ENCODE measurements at regions not wholly inside any gene's neighbourhood (a gene's known extent, or its start where the extent isn't known, plus 50 kb on each side); places are given as distances from the start of the nearest gene placed in this dataset.

DNA sequence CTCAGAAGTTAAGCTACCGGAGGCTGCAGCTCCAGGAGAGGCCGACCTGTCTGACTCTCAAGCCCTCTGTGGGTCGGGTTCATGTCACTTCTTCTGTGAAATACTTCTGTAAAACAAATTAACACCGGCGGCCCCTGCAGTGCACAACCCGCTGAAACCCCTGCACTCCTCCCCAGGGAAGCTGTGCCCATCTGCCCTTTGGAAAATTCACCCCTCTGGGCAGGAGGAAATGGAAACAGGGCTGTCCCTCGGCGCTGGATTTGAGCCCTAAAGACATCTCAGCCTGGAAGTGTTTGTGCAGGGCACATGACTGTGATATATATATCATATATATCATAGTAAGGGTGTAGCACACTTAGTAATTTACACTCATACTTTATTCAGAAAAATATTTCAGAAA, 415.3 kb downstream of the IRS2 start:
- Mint-ChIP-seq H3K4me1 (no peaks in the 10 kb centered on the region), H3K9me3 (peaks cover under 1% of the 10 kb centered on the region), H3K27ac (no peak overlapping the region), H3K4me3 (no peak overlapping the region), H3K27me3 (ENCODE audit: low read depth) (no peaks in the 10 kb centered on the region), H3K36me3 (ENCODE audit: low read depth) (no peaks in the 10 kb centered on the region)
- TF ChIP-seq, protein P1, sequence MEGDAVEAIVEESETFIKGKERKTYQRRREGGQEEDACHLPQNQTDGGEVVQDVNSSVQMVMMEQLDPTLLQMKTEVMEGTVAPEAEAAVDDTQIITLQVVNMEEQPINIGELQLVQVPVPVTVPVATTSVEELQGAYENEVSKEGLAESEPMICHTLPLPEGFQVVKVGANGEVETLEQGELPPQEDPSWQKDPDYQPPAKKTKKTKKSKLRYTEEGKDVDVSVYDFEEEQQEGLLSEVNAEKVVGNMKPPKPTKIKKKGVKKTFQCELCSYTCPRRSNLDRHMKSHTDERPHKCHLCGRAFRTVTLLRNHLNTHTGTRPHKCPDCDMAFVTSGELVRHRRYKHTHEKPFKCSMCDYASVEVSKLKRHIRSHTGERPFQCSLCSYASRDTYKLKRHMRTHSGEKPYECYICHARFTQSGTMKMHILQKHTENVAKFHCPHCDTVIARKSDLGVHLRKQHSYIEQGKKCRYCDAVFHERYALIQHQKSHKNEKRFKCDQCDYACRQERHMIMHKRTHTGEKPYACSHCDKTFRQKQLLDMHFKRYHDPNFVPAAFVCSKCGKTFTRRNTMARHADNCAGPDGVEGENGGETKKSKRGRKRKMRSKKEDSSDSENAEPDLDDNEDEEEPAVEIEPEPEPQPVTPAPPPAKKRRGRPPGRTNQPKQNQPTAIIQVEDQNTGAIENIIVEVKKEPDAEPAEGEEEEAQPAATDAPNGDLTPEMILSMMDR (IDR thresholded peaks at IDR 0.05; ENCODE audit: unreplicated experiment in 3 of 3), result no peak

DNA sequence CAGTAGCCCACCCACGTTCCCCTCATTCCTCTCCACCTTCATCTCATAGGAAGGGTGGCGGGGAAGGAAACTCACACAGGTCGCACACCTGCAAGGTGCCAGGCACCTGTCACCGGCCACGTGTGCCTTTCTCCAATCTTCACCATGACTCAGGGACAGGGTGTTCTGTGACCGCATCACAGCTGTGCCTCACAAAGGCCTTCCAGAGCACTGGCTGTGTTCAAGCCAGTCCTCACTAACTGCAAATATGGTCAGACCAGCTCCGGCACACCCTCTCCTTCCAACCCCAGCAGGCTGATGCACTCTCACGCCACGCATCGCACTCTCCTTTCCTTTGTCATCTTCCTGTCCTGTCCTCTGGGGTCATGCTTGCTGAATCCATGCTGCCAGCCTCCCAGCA, 415.9 kb downstream of the IRS2 start:
- no peaks in the 10 kb centered on the region for H3K4me1 Mint-ChIP-seq
- H3K27ac Mint-ChIP-seq, result no peak overlapping the region
- H3K4me3 Mint-ChIP-seq, result no peak overlapping the region
- H3K27me3 Mint-ChIP-seq (ENCODE audit: low read depth), result no peaks in the 10 kb centered on the region
- no peaks in the 10 kb centered on the region for H3K36me3 Mint-ChIP-seq (ENCODE audit: low read depth)
- TF ChIP-seq, protein P1 (IDR thresholded peaks at IDR 0.05; ENCODE audit: unreplicated experiment in 3 of 3), result no peak
- peaks cover 3% of the 10 kb centered on the region for H3K9me3 Mint-ChIP-seq

DNA sequence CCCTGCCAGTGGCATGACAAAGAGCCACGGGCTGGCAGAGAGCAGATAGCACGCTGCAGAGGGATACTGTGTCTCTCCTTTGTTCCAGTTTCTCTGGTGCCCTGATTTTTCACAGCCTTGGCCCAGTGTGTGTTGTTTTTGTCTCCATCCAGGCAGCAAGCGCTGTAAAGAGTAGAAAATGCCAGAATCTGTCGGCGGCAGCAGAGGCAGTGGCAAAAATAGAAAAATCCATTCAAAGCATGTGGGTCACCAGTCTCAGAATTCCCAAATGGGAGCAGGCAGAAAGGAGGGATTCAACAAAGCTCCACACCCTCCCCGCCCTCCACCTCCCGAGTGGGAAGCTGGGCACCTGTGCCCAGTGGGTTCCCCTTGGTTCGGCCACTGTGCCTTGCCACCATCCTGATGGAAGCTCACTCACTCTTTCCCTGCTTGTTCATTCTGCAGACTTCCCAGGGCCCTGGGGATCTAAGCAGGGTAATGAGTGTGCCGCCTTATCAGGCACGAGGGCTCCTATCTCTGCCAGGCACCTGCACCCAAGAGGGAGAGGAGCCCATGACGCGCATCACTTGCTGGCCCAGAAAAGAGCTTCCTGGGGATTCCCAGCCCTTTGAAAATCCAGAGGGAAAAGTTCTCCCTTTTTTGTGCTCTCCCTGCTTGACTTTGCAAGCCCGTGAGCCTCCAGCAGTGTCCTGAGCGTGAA, 416.9 kb downstream of the IRS2 start:
- TF ChIP-seq, protein P1 (IDR thresholded peaks at IDR 0.05; ENCODE audit: unreplicated experiment in 3 of 3), result no peak
- no peaks in the 10 kb centered on the region for H3K27me3 Mint-ChIP-seq (ENCODE audit: low read depth)
- H3K4me1 Mint-ChIP-seq, result no peaks in the 10 kb centered on the region
- H3K27ac Mint-ChIP-seq, result no peak overlapping the region
- no peak overlapping the region for H3K4me3 Mint-ChIP-seq
- H3K36me3 Mint-ChIP-seq (ENCODE audit: low read depth), result no peaks in the 10 kb centered on the region
- peaks cover 3% of the 10 kb centered on the region for H3K9me3 Mint-ChIP-seq

DNA sequence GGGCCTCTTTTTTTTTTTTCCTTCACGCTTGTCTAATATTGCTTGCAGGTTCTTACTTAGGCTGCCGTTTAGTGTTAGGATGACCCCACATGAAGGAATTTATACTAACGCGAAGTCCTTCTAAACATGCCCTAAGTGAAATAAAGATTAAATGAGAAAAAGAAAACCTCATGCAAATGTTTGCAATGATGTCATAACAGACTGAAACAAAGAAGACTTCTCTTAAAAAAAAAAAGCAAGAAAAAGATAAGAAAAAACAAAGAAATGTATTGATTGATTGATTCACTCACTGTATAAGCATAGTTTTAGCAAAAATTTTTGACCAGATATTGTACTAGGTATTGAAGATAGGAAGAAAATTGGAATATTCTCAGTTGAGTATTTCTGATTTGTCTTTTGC, 418.2 kb downstream of the IRS2 start:
- H3K36me3 Mint-ChIP-seq (ENCODE audit: low read depth), result no peaks in the 10 kb centered on the region
- no peaks in the 10 kb centered on the region for H3K27me3 Mint-ChIP-seq (ENCODE audit: low read depth)
- no peaks in the 10 kb centered on the region for H3K4me1 Mint-ChIP-seq
- H3K9me3 Mint-ChIP-seq, result peaks cover 3% of the 10 kb centered on the region
- H3K4me3 Mint-ChIP-seq, result no peak overlapping the region
- no peak overlapping the region for H3K27ac Mint-ChIP-seq
- TF ChIP-seq, protein P1 (IDR thresholded peaks at IDR 0.05; ENCODE audit: unreplicated experiment in 3 of 3), result no peak

DNA sequence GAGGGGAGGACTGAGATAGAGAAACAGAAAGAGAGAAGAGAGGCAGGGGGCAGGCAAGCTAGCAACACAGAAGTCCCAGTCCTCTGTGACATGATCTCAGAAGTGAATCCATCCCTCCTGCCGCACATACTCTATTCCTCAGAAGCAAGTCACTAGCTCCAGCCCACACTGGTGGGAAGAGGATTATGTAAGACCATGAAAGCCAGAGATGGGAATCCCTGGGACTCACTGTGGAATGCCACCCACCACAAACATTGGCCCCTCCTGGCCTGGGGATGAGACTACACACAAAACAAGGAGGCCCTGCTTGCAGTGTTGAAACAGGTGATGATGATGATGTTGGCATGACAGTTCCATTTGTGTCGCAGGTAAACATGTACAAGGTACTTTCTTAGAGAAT, 419.9 kb downstream of the IRS2 start:
- Mint-ChIP-seq H3K4me3 (no peak overlapping the region), H3K9me3 (peaks cover 3% of the 10 kb centered on the region), H3K4me1 (no peaks in the 10 kb centered on the region), H3K36me3 (ENCODE audit: low read depth) (no peaks in the 10 kb centered on the region), H3K27me3 (ENCODE audit: low read depth) (no peaks in the 10 kb centered on the region), H3K27ac (no peak overlapping the region)
- TF ChIP-seq, protein P1 (IDR thresholded peaks at IDR 0.05; ENCODE audit: unreplicated experiment in 3 of 3), result no peak

DNA sequence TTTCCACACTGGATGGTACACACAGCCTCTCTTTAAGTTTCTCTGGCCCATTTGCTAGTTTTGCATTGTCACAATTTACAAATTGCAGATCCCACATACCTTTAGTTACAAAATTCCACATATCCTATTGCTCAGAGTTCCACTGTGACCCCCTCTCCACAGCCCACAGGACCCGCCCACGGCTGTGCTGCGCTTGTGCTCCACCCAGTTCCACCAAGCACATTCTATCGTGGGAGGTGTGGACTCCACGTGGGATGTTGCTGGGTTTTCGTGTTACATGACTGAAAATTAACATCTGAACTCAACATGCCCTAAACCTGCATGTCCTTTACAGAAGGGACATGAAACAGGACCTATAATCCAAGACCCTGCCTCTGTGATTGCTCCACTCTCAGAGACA, 423.0 kb downstream of the IRS2 start:
- Mint-ChIP-seq H3K36me3 (ENCODE audit: low read depth) (no peaks in the 10 kb centered on the region), H3K27me3 (ENCODE audit: low read depth) (no peaks in the 10 kb centered on the region), H3K27ac (no peak overlapping the region), H3K4me3 (no peak overlapping the region), H3K9me3 (peaks cover 3% of the 10 kb centered on the region), H3K4me1 (no peaks in the 10 kb centered on the region)
- TF ChIP-seq, protein P1 (IDR thresholded peaks at IDR 0.05; ENCODE audit: unreplicated experiment in 3 of 3), result no peak
